ENCODE measurements at regions not wholly inside any gene's neighbourhood (a gene's known extent, or its start where the extent isn't known, plus 50 kb on each side); places are given as distances from the start of the nearest gene placed in this dataset.

- intact Hi-C loops (cut with micrococcal nuclease; ENCODE audit: unreplicated experiment) = no loop called here
- Histone ChIP-seq H3K9me3 (ENCODE audit: low read depth, low read length, poor library complexity, severe bottlenecking) (no peaks in the 10 kb centered on the region), H3K36me3 (ENCODE audit: insufficient read depth, low read length, poor library complexity, severe bottlenecking) (no peaks in the 10 kb centered on the region), H3K27ac (ENCODE audit: low read depth, low read length, poor library complexity, severe bottlenecking) (peak overlapping the region; percentile 4), H3K4me3 (ENCODE audit: low read depth, low read length, poor library complexity, severe bottlenecking) (no peak overlapping the region), H3K27me3 (replicated peaks; ENCODE audit: insufficient read depth, low read depth, low read length, poor library complexity) (no peaks in the 10 kb centered on the region), H3K4me1 (ENCODE audit: insufficient read depth, low read length, poor library complexity, severe bottlenecking) (peaks cover 25% of the 10 kb centered on the region)
- no TSS peak for BruUV-seq (replicated peaks)
- no peak for TF ChIP-seq EZH2 (IDR thresholded peaks at IDR 0.05; ENCODE audit: borderline replicate concordance, low read depth, low read length, poor library complexity, severe bottlenecking)
- TF ChIP-seq, protein P1, sequence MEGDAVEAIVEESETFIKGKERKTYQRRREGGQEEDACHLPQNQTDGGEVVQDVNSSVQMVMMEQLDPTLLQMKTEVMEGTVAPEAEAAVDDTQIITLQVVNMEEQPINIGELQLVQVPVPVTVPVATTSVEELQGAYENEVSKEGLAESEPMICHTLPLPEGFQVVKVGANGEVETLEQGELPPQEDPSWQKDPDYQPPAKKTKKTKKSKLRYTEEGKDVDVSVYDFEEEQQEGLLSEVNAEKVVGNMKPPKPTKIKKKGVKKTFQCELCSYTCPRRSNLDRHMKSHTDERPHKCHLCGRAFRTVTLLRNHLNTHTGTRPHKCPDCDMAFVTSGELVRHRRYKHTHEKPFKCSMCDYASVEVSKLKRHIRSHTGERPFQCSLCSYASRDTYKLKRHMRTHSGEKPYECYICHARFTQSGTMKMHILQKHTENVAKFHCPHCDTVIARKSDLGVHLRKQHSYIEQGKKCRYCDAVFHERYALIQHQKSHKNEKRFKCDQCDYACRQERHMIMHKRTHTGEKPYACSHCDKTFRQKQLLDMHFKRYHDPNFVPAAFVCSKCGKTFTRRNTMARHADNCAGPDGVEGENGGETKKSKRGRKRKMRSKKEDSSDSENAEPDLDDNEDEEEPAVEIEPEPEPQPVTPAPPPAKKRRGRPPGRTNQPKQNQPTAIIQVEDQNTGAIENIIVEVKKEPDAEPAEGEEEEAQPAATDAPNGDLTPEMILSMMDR (conservative IDR thresholded peaks at IDR 0.05; ENCODE audit: low read depth, low read length) = no peak
- POLR2A ChIA-PET (ENCODE audit: low non-redundant PET) = no interaction called here
- CTCF ChIA-PET = no interaction called here
- peak; percentile 94 for DNase-seq (ENCODE audit: low spot score)
Measured at GRCh38 chr2:234840336-234840735, 111.5 kb upstream of the SH3BP4 start.

GRCh38 chr2:234839285-234839684 is 112.5 kb upstream of the SH3BP4 start:
- no peak for TF ChIP-seq EZH2 (IDR thresholded peaks at IDR 0.05; ENCODE audit: borderline replicate concordance, low read depth, low read length, poor library complexity, severe bottlenecking)
- TF ChIP-seq, protein P1 (conservative IDR thresholded peaks at IDR 0.05; ENCODE audit: low read depth, low read length) = no peak
- Histone ChIP-seq H3K9me3 (ENCODE audit: low read depth, low read length, poor library complexity, severe bottlenecking) (no peaks in the 10 kb centered on the region), H3K36me3 (ENCODE audit: insufficient read depth, low read length, poor library complexity, severe bottlenecking) (no peaks in the 10 kb centered on the region), H3K27ac (ENCODE audit: low read depth, low read length, poor library complexity, severe bottlenecking) (no peak overlapping the region), H3K27me3 (replicated peaks; ENCODE audit: insufficient read depth, low read depth, low read length, poor library complexity) (no peaks in the 10 kb centered on the region), H3K4me1 (ENCODE audit: insufficient read depth, low read length, poor library complexity, severe bottlenecking) (peaks cover 25% of the 10 kb centered on the region), H3K4me3 (ENCODE audit: low read depth, low read length, poor library complexity, severe bottlenecking) (no peak overlapping the region)
- CTCF ChIA-PET = no interaction called here
- BruUV-seq (replicated peaks) = no TSS peak
- DNase-seq (ENCODE audit: low spot score) = no peak
- intact Hi-C loops (cut with micrococcal nuclease; ENCODE audit: unreplicated experiment) = no loop called here
- POLR2A ChIA-PET (ENCODE audit: low non-redundant PET) = no interaction called here

GRCh38 chr2:234836271-234836670 is 115.5 kb upstream of the SH3BP4 start:
- H3K4me1 ChIP-seq (ENCODE audit: insufficient read depth, low read length, poor library complexity, severe bottlenecking) = peaks cover 18% of the 10 kb centered on the region
- no peak overlapping the region for H3K27ac ChIP-seq (ENCODE audit: low read depth, low read length, poor library complexity, severe bottlenecking)
- intact Hi-C loops (cut with micrococcal nuclease; ENCODE audit: unreplicated experiment) = no loop called here
- no peaks in the 10 kb centered on the region for H3K9me3 ChIP-seq (ENCODE audit: low read depth, low read length, poor library complexity, severe bottlenecking)
- H3K4me3 ChIP-seq (ENCODE audit: low read depth, low read length, poor library complexity, severe bottlenecking) = no peak overlapping the region
- POLR2A ChIA-PET (ENCODE audit: low non-redundant PET) = no interaction called here
- no TSS peak for BruUV-seq (replicated peaks)
- CTCF ChIA-PET = no interaction called here
- DNase-seq (ENCODE audit: low spot score) = no peak
- H3K36me3 ChIP-seq (ENCODE audit: insufficient read depth, low read length, poor library complexity, severe bottlenecking) = no peaks in the 10 kb centered on the region
- no peak for TF ChIP-seq EZH2 (IDR thresholded peaks at IDR 0.05; ENCODE audit: borderline replicate concordance, low read depth, low read length, poor library complexity, severe bottlenecking)
- TF ChIP-seq, protein P1 (conservative IDR thresholded peaks at IDR 0.05; ENCODE audit: low read depth, low read length) = no peak
- no peaks in the 10 kb centered on the region for H3K27me3 ChIP-seq (replicated peaks; ENCODE audit: insufficient read depth, low read depth, low read length, poor library complexity)

Data from A673 (cell line).